Occipital lobe (tissue), 1 donor: ENCODE measurements at regions not wholly inside any gene's neighbourhood (a gene's known extent, or its start where the extent isn't known, plus 50 kb on each side); places are given as distances from the start of the nearest gene placed in this dataset.

Source experiments
- DNase-seq: peaks from one replicate; lab custom pipeline; 2025; lab: John Stamatoyannopoulos, UW

DNA sequence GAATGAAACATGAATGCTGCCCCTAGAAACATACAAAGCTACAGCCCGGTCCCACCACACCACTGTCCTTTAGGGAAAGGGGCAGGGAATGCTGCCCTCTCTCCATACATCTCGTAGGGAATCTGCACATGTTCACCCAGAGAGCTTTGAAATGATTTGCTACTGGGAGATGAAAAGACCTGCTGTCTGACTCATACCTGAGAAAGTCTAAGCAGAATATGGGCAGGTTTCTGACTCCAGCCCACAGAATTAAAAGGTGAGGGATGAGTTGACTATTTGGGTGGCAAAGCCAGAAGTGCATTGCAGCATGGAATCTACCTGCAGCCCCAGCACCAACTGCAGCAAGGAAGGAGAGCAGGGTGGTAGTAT, 297.9 kb downstream of the TLE1 start:
- no peak for DNase-seq

DNA sequence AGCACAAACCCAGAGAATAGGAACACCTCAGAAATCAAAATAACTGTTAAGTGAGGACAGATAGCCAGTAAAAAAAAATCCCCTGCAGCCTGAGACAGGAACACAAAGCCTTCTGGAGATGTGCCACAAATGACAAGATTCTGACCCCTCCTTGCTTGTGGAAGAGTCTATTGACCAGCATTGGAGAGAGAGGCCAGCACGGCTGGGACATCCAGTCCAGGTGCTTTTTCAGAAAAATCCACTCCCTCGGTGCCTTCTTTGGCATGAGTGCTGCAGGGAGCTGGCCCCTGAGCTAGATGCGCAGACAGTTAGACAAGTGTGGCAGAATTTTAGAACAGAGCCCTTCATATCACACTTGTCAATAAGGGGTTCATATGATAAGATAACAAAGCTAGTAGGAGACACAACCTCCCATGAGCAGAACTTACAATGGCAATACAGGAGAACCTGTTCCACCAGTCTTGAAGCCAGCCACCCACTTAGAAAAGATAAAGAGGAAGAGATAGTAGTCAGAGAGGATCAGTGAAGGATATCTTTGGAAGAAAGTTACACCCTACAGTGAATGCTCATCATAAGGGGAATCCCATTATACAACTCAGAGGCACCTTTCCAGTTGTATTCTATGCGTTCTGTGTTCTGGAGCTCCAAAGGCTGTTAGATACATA, 298.4 kb downstream of the TLE1 start:
- DNase-seq: no peak

- DNase-seq: no peak
Observed at GRCh38 chr9:81389569-81389993, 299.8 kb downstream of the TLE1 start.

GRCh38 chr9:81388831-81389230, 300.5 kb downstream of the TLE1 start:
- no peak for DNase-seq

DNA sequence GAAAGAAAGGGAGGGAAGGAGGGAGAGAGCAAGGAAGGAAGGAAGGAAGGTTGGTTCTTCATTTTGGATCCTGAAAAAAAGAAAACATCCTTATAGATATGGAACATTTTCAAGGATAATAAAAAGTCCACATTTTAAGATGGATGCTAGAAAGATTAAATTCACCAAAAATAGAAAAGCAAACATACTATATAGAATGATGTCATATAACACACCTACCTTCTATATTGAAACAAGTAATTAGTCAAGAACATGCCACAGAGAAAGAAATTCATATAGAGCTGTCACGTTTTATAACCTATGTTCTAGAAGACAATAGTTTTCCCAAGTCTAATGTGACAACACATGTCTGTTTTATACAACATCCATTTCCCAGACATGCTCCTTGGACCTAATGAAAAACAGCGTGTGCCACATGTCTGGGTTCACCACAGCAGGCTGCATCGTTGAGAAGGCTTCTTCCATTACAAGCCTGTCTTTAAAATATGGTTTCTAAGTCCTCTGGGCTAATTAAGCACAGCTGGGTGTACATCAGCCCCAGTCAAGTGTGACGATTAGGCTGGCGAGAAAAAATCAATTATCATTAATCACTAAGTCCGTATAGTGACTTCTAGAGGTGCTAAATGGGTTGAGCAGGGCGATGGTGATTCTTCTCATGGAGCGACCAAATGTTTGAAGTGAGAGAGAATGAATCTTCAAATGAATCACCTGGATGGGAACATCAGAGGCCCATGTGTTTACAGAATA, 301.8 kb downstream of the TLE1 start:
- no peak for DNase-seq

DNA sequence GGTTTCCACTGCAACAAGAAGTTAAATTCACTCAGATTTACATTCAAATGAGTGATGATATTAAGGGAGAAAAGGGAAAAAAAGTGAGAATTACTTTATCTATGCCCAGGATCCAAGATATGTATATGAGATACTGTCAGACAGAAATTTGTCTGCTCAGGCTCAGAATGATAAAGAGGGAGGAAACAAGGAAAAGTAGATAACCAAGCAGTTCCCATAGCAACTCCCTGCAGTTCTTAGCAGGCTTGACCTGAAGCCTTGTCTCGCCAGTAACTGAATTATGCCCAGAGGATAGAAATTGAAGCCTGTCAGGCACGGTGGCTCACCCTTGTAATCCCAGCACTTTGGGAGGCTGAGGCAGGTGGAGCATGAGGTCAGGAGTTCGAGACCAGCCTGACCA, 304.4 kb downstream of the TLE1 start:
- no peak for DNase-seq

DNA sequence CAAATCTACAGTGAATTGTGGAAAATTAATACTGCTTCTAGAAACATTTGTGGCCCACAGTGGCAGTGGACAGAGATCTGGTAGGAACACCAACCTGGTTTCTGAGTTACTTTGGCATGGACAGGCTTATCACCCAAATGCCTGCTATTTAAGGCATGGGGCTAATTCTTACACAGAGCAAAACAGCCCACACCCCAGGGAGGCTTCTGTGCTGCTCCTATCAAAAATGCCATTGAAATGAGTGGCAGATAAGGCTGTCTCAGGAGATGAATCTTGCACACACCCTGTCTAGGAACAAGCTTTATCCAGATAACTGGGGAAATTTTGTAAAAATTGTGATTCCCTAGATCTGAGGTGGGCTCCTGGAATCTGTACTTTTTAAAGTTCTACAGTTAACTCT, 307.1 kb downstream of the TLE1 start:
- DNase-seq: no peak

GRCh38 chr9:81381694-81382093, 307.7 kb downstream of the TLE1 start:
- DNase-seq: no peak

DNA sequence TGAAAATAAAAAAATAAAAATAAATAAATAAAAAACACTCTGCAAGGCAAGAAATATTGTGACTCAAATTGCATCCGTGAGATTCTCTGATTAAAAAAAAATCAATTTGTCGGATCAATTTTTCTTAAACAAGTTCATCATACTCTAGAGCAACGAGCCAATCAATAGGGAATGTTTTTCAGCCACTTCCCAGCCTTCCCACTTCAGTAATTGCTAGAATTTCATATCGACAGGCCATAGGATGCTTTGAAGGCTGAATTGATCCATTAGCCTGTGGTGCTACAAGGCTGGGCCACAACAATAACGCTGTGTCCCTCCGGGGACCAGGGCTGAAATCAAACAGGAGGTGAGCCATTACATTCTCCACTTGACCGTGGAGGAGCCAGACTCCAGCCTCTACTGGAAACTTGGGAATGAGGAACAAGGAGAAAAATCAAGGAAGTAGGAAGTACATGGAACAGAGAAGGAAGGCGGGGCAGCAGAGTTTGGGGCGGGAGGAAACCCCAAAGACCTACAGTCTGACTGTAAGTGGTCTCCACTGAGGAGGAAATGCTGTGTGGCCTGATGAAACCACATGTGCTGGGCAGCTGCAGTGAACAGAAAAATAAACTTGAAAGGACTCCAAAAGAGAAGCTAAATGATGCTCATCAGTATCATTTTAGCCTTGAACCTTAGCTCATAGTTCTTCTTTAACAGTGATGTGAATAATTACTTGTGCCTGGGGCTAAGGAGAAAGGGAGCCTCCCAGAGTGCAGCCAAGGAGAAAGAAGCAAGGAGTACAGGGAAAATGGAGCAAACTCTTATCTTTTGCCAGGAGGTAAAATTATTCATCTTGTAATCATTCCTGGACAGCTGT, 308.6 kb downstream of the TLE1 start:
- no peak for DNase-seq

DNA sequence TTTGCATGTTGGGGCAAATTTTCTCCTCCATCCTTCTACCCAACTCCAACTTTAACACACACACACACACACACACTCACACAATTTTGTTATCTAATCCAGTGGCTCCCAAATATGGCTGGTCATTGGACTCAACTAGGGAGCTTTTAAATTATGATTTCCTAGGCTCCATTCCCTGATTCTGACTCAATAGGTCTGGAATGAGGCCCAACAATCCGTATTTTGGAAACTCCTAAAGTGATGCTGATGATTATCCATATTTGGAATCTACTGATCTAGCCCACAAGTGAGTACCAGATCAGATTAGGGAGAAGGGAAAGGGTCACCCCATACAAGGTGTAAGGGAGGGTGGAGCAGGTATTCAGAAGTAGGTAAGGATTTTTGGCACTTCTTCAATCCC, 309.7 kb downstream of the TLE1 start:
- DNase-seq: no peak

DNA sequence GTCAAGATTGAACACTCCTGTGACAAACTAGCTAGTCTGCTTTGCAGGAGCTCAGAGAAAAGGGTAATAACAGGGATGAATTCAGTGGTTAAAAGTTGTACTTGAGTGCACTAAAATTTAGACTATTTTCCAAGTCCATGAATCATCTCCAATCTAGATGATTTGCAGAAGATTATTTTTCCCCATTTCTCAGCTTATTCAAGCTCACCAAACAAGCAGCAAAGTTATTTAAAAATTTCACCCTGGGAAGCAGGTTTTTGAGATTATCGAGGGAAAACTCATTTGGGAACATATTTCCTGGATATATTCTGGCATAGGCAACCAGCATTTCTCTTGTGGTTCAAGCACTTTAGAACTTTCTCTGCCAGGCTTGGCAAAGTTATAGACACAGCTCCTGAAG, 311.4 kb downstream of the TLE1 start:
- no peak for DNase-seq

GRCh38 chr9:81377320-81377719, 312.0 kb downstream of the TLE1 start:
- DNase-seq: no peak

DNA sequence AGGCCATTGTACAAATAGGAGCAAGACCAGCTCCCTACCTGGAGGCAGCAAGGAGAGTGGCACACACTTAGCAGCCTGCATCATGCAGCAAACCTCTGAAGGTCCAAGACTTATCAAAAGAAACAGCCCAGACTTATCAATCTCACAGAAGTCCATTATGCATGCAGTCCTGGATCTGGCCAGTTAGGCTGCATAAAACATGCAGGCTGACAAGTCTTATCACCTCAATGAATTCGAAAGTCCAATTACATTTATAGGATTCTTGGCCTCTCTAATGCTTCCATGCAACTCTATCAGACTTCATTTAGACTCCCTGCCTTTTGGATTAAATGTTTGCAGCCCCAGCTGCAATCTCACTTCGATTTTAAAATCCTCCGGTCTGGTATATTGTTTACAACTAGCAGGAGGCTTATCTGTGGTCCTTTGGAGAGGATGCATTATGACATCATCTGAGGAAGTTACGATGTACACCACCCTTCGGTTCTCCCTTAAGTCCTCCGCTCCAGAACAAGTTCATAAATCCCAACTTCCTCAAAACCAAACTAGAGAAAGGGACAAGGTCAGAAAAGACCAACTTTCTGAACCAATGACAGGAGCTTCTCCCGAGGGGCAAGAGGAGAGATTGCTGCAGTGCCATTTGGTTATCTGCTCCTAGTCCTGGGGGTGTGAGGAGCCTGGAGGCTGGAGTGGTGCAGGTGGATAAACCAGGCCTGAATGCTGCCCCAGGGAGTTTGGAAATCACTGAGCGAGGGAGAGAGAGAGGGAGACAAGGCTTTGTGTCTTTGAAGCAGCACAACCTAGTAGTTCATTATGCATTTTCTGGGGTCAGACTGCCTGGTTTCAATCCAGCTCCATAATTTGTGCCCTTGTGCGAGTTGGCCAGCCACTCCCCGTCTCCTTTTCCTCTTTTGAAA, 313.9 kb downstream of the TLE1 start:
- DNase-seq: no peak

DNA sequence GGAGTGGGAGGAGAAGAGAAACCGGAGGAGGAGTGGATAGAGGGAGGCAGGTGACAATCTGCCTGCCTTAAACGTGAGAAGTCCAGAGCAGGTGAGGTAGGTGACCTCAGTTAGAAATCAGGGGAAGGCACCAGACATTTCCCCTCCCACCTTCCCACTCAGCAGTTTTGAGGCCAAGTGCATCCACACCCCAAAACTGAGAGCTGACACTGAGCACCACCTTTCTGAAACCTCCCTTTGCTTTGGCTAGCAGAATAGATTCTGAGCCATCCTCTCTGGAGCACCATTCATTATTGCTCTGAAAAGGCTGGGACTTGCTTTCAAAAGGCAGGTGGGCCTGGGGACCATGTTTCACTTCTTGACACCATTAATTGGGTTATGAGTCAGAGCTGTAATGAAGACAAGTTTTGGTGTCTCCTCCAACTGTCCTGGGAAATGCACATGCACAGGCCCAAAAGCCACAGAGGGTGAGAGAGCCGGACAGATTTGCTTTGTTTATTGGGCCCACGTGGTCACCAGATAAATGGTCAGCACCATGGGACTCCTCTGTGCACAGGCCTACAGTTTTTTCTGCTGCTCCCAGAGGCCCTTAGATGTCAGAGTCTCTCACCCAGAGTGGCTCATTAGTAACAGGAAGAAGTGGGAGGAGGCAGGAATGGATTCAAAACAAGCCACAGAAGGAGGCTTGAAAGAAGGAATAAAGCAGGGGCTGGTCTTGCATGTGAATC, 314.7 kb downstream of the TLE1 start:
- no peak for DNase-seq

GRCh38 chr9:81373294-81373693, 316.1 kb downstream of the TLE1 start:
- no peak for DNase-seq

- DNase-seq: no peak
Observed at GRCh38 chr9:81372628-81373191, 316.6 kb downstream of the TLE1 start.

DNA sequence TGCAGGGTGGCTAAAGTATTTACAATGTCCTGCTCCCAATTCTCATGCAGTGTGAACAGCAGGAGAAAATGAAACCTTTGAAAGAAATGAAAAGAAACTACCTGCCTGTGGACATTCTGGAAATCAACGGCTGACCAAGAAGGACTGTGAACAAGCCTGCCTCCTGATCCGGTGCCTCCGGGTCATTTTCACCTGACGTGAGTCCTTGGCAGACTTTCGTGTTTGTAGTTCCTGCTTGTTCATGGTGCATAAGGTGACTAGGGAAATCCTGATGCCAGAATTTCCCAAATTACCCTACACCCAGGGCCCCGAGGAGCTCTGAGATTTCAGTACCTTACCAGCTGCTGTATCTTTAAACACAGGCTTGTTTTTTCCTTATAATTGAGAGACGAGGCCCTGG, 317.5 kb downstream of the TLE1 start:
- DNase-seq: no peak

DNA sequence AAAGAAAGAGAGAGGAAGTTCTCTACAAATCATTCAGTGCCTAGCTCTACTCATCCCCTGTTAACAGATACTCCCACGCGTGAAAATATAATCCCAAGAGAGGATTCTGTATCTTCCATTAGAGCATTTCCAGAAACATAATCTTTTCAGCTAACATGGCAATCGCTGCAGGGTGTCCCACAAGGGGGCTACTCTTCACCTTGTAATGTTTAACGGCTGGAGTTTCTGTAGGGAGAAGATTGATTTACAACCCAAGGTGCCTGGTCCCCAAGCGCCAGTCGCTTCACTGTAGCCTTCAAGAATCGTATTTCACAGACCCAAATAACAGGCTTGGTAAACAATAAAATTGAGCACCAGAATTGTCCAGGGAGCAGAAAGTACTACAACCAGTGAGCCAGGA, 318.7 kb downstream of the TLE1 start:
- DNase-seq: no peak

DNA sequence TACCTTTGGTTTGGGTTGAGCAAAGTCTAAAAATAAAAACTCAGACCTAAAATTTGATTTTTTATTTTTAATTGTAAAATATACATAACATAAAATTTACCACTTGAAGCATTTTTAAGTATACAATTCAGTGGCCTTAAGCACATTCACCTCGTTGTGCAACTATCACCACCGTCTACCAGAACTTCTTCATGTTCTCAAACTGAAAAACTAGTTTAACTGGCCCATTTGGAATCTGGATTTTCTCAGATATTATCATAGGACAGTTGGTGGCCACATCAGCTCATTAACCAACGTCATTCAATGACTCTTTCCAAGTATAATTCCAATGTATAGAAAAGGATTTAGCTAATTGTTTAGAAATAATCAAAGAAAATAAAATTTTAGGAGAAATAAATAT, 319.3 kb downstream of the TLE1 start:
- DNase-seq: no peak

DNA sequence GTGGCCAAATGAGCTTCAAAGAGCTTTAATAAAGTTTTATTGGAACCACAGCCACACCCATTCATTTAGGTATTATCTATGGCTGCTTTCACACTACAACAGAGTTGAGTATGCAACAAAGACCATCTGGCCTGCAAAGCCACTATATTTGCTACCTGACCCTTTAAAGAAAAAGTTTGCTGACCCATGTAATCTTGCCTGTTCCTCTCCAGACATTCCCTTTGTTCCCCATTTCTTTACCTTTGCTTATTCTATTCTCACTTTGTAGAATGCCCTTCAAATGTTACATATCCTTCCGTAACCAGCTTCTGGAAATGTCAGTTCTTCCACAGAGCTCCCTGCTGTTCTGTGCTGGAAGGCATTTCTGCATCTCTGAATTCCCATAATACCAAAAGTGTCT, 320.2 kb downstream of the TLE1 start:
- no peak for DNase-seq
